ENCODE measurements at regions not wholly inside any gene's neighbourhood (a gene's known extent, or its start where the extent isn't known, plus 50 kb on each side); places are given as distances from the start of the nearest gene placed in this dataset.

DNA sequence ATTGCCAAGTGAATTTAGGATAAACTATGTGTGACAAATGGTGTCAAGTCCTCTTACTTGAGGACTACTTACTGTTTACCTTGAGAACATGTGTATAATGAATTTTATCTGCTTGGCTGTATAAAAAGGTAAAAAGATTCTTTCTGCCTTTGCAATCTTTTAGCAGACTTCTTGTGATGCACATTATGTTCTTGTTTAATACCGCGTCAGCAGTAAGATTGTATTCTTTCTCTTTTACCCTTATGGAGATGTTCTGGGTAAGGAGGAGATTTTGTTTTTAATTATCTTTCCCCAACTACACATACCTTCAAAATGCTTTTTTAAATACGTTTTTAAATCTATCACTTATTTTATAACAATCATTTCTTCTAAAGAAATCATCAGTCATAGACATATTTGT lies 1166.4 kb upstream of the CNTN5 start:
- intact Hi-C loops (cut with DNase I) = no loop called here

DNA sequence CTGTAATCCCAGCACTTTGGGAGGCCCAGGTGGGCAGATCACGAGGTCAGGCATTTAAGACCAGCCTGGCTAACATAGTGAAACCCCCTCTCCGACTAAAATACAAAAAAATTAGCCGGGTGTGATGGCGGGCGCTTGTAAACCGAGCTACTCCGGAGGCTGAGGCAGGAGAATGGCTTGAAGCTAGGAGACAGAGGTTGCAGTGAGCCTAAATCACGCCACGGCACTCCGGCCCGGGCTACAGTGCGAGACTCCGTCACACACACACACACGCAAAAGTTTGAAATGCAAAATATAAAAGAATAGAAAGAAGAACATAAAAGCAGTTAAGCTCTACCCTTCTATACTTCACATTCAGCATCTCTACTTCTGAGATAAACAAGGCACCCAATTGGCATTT lies 1165.9 kb upstream of the CNTN5 start:
- WGBS, 2 donors = 87 to 88% methylated on average over 13 to 14 of the region's 14 CpGs
- DNase-seq = no peak
- Histone ChIP-seq H3K27me3 (no peaks in the 10 kb centered on the region), H3K27ac (no peak overlapping the region), H3K9me3 (no peaks in the 10 kb centered on the region), H3K4me3 (no peak overlapping the region), H3K36me3 (no peaks in the 10 kb centered on the region), H3K4me1 (no peaks in the 10 kb centered on the region)
- no peak for TF ChIP-seq POLR2A (IDR thresholded peaks at IDR 0.05)
- TF ChIP-seq, protein P1, sequence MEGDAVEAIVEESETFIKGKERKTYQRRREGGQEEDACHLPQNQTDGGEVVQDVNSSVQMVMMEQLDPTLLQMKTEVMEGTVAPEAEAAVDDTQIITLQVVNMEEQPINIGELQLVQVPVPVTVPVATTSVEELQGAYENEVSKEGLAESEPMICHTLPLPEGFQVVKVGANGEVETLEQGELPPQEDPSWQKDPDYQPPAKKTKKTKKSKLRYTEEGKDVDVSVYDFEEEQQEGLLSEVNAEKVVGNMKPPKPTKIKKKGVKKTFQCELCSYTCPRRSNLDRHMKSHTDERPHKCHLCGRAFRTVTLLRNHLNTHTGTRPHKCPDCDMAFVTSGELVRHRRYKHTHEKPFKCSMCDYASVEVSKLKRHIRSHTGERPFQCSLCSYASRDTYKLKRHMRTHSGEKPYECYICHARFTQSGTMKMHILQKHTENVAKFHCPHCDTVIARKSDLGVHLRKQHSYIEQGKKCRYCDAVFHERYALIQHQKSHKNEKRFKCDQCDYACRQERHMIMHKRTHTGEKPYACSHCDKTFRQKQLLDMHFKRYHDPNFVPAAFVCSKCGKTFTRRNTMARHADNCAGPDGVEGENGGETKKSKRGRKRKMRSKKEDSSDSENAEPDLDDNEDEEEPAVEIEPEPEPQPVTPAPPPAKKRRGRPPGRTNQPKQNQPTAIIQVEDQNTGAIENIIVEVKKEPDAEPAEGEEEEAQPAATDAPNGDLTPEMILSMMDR (IDR thresholded peaks at IDR 0.05) = no peak
- intact Hi-C loops (cut with DNase I) = no loop called here

More for the DNA sequence above, 1166.4 kb upstream of the CNTN5 start:
- no peak for DNase-seq
- no peaks in the 10 kb centered on the region for H3K36me3 ChIP-seq
- no peak overlapping the region for H3K27ac ChIP-seq
- no peak overlapping the region for H3K4me3 ChIP-seq
- WGBS, 2 donors = 66 to 76% methylated on average over 3 of the region's 3 CpGs
- no peaks in the 10 kb centered on the region for H3K4me1 ChIP-seq
- H3K27me3 ChIP-seq = no peaks in the 10 kb centered on the region
- TF ChIP-seq, protein P1 (IDR thresholded peaks at IDR 0.05) = no peak
- TF ChIP-seq POLR2A (IDR thresholded peaks at IDR 0.05) = no peak
- H3K9me3 ChIP-seq = no peaks in the 10 kb centered on the region

DNA sequence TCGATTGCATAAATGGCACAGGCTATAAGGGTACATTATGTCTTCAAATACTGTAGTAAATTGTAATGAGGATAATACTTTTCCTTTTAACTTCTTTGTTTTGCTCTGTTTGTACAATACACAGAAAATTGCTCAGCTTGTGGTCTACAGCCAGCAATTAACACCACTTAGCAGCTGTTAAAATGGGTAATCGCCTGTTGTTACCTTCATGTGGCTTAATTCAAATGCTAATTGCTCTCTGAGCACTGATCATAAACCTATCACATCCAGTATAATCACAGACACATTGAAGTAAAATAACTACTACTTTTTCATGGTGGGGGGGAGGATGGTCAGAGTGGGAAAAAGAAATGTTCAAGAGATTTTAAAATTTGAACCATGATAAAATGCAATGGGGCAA lies 1164.1 kb upstream of the CNTN5 start:
- no peak for DNase-seq
- intact Hi-C loops (cut with DNase I) = no loop called here
- Histone ChIP-seq H3K27me3 (no peaks in the 10 kb centered on the region), H3K9me3 (no peaks in the 10 kb centered on the region), H3K27ac (no peak overlapping the region), H3K36me3 (no peaks in the 10 kb centered on the region), H3K4me3 (no peak overlapping the region), H3K4me1 (no peaks in the 10 kb centered on the region)
- TF ChIP-seq, protein P1 (IDR thresholded peaks at IDR 0.05) = no peak
- TF ChIP-seq POLR2A (IDR thresholded peaks at IDR 0.05) = no peak
- 37 to 41% methylated on average over 2 of the region's 2 CpGs for WGBS, 2 donors

DNA sequence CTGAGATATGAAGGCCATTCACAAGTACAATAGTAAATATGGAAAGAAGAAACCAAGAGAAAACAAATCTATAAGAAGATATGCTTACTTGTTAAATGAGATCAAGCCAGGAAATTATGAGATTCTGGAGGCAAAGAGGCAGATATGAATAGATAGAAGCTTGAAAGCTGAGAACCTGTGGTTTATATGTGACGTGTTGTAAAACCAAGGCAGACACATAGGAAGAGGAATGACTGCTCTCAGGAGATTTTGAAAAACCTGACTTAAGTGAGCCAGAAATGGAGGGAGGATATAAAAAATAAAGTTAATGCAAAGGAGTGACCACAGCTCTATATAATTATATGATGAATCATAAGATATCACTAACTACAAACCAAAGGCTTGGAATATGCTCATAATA lies 1160.5 kb upstream of the CNTN5 start:
- DNase-seq = no peak
- H3K27me3 ChIP-seq = no peaks in the 10 kb centered on the region
- H3K4me3 ChIP-seq = no peak overlapping the region
- H3K9me3 ChIP-seq = no peaks in the 10 kb centered on the region
- no peaks in the 10 kb centered on the region for H3K4me1 ChIP-seq
- intact Hi-C loops (cut with DNase I) = no loop called here
- H3K36me3 ChIP-seq = no peaks in the 10 kb centered on the region
- WGBS, 2 donors = 61 to 78% methylated on average over 1 of the region's 1 CpG
- TF ChIP-seq, protein P1 (IDR thresholded peaks at IDR 0.05) = no peak
- TF ChIP-seq POLR2A (IDR thresholded peaks at IDR 0.05) = no peak
- H3K27ac ChIP-seq = no peak overlapping the region

DNA sequence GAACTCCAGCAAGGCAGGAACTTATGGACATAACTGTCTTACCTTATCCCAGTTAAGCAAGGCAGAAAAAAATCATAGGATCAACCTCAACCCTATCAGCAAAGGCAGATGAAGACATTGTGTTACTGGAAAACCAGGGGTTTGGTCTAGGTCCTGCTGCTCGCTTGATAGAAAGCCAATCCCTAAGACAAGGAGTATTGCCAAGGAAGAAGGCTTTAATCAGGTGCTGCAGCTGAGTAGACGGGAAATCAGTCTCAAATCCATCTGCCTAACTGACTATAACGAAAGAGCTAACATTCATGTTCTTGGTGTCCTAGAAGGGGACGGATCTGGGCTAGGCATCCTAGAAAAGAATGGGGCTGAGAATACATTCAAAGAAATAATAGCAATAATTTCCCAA lies 1158.7 kb upstream of the CNTN5 start:
- 74% methylated on average over 4 of the region's 4 CpGs for WGBS, 2 donors
- no peaks in the 10 kb centered on the region for H3K9me3 ChIP-seq
- no peaks in the 10 kb centered on the region for H3K27me3 ChIP-seq
- no peaks in the 10 kb centered on the region for H3K4me1 ChIP-seq
- intact Hi-C loops (cut with DNase I) = no loop called here
- TF ChIP-seq, protein P1 (IDR thresholded peaks at IDR 0.05) = no peak
- TF ChIP-seq POLR2A (IDR thresholded peaks at IDR 0.05) = no peak
- DNase-seq = no peak
- no peaks in the 10 kb centered on the region for H3K36me3 ChIP-seq
- H3K27ac ChIP-seq = no peak overlapping the region
- H3K4me3 ChIP-seq = no peak overlapping the region

All from esophagus squamous epithelium (tissue), 5 donors.